ENCODE measurements at regions not wholly inside any gene's neighbourhood (a gene's known extent, or its start where the extent isn't known, plus 50 kb on each side); places are given as distances from the start of the nearest gene placed in this dataset.

DNA sequence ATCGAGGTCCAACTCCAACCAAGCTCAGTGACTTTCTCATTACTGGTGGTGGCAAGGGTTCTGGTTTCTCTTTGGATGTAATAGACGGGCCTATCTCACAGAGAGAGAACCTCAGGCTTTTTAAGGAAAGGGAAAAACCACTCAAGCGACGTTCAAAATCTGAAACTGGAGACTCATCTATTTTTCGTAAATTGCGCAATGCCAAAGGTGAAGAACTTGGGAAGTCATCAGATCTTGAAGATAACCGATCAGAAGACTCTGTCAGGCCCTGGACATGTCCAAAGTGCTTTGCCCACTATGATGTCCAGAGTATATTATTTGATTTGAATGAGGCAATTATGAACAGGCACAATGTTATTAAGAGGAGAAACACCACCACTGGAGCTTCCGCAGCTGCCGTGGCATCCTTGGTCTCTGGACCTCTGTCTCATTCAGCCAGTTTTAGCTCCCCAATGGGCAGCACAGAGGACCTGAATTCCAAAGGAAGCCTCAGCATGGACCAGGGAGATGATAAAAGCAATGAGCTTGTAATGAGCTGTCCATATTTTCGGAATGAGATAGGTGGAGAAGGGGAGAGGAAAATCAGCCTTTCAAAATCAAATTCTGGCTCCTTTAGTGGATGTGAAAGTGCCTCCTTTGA is 343.5 kb upstream of the RGS6 start:
- DNase-seq, result no peak

GRCh38 chr14:71589609-71590008 is 342.6 kb upstream of the RGS6 start:
- no peak for DNase-seq

- DNase-seq, result no peak
These were observed 342.1 kb upstream of the RGS6 start for GRCh38 chr14:71590131-71590530.

DNA sequence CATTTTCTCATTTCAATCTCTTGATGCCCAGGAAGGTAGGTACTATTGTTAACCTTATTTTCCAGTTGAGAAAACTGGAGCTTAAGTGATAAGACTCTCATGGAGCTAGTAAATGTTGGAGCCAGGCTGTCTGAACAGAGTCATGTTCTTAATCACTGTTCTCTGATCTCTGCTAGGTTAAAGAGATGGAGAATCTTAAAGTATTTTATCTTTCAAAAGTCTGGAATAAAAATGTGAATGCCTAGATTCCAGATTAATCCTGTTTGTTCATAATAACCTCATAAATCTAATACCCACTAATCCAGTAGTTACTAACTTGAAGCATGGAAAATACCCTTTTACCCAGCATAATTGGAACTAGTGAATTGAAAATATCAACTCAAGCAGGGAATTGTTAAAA is 341.0 kb upstream of the RGS6 start:
- DNase-seq, result no peak

DNA sequence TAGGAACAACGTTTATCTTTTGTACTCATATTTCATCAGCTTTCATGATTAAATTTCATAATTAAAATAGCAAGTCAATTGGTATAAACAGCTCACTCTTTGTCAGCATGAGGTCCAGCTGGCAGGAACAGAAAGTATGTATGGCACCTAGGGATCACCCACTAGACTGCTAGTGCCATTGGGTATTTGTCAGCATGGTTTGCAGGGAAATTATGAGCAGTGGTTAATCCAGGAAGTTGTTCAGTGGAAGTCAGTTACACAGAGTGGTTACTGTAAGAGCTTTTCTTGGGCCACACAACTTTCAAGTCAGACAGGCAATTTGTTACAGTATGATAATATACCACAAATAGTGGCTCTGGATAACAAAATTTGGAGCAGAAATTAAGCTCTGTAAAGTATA is 340.3 kb upstream of the RGS6 start:
- DNase-seq, result no peak

- DNase-seq, result no peak
These were observed 339.9 kb upstream of the RGS6 start for GRCh38 chr14:71592361-71592760.

- DNase-seq, result no peak
These were observed 338.3 kb upstream of the RGS6 start for GRCh38 chr14:71593966-71594365.

GRCh38 chr14:71594821-71595220 is 337.4 kb upstream of the RGS6 start:
- DNase-seq, result no peak

DNA sequence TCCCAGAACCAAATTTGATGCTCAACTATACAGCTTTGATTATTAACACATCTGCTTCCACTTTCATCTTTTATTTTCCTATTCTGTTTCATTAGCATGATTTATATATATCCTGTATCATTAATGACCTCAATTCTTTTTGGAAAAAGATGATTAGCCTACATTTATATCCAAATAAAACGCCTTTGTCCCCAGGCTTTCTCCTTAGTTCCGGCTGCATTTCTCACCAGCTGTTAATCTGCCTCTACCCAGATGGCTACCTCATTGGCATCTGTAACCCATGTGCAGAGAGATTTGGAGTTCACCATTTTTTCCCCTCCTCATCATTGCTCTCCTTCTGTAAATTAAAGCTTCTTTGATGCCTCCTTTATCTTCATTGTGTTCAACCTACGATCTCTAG is 336.8 kb upstream of the RGS6 start:
- no peak for DNase-seq

DNA sequence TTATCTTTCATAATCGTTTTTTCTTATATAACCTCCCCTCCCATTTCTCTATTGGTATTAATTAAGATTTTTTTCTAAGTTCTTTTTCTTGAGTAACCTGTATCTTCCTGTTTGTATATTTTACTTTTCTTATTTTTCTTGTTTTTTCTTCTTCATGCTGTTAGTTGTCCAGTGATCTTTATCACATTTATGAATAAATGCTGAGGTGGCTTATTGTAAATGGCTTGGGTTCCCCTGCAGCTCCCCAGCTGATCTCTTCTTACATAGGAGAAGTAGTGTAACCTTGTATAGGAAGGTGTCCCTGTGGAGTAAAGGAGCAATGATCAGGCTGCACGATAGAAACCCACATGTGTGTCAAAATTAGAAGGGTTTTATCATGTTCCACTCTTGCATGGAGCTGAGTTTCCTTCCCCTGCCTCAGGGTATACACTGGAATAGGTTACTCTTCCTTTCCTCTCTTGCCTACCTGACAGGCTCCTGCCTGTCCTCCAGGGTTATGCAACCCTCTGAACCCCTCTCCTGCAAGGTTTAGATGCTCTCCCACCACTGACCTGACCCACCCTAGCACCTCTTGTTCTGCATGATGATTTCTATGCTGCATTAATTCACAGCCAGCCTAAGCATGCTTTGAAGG is 334.8 kb upstream of the RGS6 start:
- no peak for DNase-seq

DNA sequence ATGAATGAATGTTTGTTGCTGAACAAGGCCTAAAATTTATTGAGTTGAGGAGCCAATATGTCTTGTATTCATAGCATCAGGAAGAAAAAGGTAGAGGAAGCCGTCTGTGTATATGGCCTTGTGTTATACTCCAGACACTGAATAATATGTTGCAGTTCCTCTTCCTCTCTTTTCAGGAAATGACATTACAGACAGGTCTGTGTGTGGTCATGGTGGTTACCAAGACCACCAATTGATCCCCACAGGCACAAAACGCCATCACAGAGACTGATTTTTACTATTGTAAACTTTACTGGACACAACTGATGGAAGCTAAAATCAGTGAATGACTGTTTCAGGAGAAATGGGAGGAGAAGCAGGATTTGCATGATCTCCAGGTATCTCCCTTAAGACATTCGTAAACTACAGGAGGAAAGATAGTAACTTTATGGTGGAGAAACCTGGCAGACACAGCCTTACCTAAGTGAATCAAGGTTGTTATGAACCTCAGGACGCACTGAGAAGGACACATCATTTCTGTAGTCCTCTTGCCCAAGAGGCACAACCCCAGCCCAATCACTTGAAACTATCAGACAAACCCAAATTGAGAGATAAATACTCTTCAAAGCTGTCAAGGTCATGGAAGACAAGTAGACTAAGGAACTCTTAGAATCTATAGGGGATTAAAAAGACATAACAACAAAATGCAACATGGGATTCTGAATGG is 334.1 kb upstream of the RGS6 start:
- DNase-seq, result no peak

DNA sequence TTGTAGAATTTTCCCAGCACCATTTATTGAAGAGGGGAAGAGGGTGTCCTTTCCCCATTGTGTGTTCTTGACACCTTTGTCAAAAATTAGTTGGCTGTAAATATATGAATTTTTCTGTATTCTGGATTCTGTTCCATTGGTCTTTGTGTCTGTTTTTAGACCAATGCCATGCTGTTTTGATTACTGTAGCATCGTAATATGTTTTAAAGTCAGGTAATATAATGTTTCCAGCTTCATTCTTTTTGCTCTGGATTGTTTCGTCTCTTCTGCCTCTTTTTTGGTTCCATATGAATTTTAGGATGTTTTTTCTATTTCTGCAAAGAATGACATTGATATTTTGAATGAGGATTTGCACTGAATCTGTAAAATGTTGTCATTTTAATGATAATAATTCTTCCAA is 331.9 kb upstream of the RGS6 start:
- DNase-seq, result no peak

DNA sequence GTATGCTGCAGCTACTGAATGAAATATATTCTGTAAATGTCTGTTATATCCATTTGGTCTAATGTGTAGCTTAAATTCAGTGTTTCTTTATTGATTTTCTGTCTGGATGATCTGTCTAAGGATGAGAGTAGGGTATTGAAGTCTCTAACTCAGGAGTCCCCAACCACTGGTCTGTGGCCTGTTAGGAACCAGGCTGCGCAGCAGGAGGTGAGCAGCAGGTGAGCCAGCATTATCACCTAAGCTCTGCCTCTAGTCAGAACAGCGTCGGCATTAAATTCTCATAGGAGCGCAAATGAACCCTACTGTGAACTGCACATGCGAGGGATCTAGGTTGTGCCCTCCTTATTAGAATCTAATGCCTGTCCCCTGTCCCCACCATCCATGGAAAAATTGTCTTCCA is 329.7 kb upstream of the RGS6 start:
- DNase-seq, result no peak

DNA sequence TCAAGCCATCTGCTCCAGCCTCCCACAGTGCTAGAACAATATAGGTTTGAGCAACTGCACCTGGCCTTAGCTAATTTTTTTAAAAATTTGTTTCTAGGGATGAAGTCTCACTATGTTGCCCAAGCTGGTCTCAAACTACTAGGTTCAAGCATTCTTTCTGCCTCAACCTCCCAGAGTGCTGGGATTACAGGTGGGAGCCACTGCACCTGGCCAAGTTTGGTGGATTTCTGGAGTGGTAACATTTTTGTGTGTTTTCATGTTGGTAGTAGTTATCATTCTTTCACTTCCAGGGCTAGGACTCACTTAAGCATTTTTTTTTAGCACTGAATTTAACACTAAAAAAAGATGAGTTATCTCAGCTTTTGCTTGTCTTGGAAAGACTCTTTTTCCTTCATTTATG is 328.0 kb upstream of the RGS6 start:
- no peak for DNase-seq

DNA sequence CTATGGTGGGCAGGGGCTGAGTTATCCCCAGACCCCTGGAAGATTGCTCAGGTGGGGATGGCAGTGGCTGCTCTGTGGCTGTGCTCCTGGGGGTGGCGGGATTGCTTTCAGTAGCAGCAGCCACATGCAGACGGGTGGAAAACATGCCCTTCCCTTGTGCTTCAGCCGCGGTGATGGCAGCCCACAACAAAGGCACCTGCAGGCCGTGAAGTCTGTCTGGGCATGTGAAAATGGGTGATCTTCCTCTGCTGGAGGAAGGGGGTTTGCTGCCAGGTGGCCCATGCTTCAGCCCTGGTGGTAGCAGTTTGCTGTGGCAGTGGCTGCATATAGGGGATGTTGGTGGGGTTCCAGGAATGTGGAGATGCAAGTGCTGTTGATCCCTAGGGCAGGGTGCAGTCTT is 326.2 kb upstream of the RGS6 start:
- DNase-seq, result no peak

GRCh38 chr14:71606575-71606974 is 325.7 kb upstream of the RGS6 start:
- no peak for DNase-seq

GRCh38 chr14:71607056-71607455 is 325.2 kb upstream of the RGS6 start:
- no peak for DNase-seq

DNA sequence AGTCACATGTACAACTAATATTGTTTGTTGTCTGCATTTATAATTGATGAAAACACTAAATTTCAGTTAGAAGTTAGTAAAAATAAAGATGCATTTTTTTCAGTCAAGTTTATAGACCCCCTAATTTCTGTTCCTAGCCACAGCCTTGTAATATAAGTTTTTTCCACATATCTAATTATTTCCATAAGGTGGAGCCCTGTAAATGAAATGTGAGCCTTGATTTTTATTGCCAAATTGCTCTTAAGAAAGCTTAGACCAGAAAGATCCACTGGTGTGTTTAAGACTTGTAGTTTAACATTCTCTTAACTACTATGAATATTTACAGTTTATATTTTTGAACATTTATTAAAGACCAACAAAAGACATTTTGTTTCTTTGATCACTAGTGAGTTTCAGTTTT is 322.1 kb upstream of the RGS6 start:
- no peak for DNase-seq

DNA sequence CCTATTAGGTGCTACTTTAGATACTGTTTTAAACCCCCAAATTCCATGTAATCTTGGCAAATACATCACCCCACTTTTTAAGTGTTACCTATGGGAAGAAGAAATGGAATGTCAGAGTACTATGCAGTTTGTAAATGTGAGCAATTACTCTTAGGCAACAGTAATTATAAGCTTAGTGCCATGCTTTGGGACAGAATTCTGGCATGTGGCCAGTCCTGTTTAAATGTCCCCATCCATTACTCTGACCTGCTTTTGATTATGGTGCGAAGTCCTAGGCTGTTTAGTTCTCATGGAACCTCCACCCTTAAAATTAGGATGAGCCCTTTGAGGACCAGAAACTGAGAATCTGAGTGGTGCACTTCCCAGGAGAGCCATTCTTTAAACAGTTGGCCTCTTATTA is 321.4 kb upstream of the RGS6 start:
- no peak for DNase-seq

GRCh38 chr14:71613168-71613567 is 319.1 kb upstream of the RGS6 start:
- no peak for DNase-seq

DNA sequence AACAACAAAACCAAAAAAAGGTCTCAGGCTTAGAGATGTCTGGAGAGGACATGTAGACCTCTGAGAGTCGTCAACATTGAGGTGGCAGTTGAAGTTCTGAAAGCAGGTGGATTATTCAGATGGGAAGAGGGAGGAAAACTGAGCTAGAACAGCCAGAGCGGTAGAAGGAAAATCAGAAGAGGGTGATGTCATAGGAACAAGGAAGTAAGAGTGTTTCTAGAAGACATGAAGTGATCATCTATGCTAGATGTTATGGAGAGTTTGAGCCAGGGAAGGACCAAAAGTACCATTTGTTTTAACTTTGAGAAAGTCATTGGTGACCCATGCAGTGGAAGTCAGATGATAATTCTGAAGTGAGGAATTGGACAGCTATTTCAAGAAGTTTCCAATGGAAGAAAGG is 316.2 kb upstream of the RGS6 start:
- no peak for DNase-seq

GRCh38 chr14:71618047-71618446 is 314.2 kb upstream of the RGS6 start:
- no peak for DNase-seq

- no peak for DNase-seq
These were observed 313.5 kb upstream of the RGS6 start for GRCh38 chr14:71618716-71619115.

DNA sequence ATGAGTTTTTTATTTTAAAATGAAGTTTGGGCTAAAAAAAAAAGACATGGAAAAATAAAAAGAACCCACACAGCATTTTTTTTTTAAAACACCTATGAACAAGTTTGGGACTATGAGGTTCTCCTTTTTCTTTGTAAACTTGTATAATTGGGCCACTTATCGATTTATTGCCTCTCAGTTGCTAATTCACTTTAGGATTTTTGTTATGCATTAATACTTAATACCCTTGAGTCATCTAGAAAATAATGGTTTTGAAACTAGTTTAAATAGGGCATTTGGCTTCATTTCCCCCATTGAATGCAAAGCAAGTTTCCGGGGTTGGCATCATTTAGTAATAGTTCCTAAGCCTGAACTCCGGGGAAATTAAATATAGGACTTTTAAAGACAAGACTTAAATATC is 312.8 kb upstream of the RGS6 start:
- no peak for DNase-seq

- no peak for DNase-seq
These were observed 311.8 kb upstream of the RGS6 start for GRCh38 chr14:71620401-71620800.

All from activated T-cell treated with anti-CD3 and anti-CD28 coated beads, Interleukin-2, amount 50 U/mL, for 1 hour (primary cell).